GM23248 (cell line): ENCODE measurements at regions not wholly inside any gene's neighbourhood (a gene's known extent, or its start where the extent isn't known, plus 50 kb on each side); places are given as distances from the start of the nearest gene placed in this dataset.

ENCODE experiments used
- DNase-seq: peaks from one replicate; pipeline ENCODE4 v3.0.0-alpha.2; 2015
- H2AFZ ChIP-seq: fragments of 200-600 bp; sonication (generic); 2 replicates; pipeline ENCODE4 v1.6.1; 2016; ENCODE audit warnings: antibody characterized with exemption
- H3F3A ChIP-seq: fragments of 200-600 bp; sonication (generic); 2 replicates; pipeline ENCODE4 v1.6.1; 2016; ENCODE audit warnings: mild to moderate bottlenecking, antibody characterized with exemption, mixed run types; ENCODE audit not compliant: insufficient read depth
- H3K27ac ChIP-seq: fragments of 200-600 bp; sonication (generic); 2 replicates; pipeline ENCODE4 v1.5.1; 2016; ENCODE audit warnings: mild to moderate bottlenecking
- H3K27me3 ChIP-seq: fragments of 200-600 bp; sonication (generic); replicated peaks from 2 replicates; pipeline ENCODE4 v1.6.1; 2016; ENCODE audit warnings: mild to moderate bottlenecking; ENCODE audit not compliant: insufficient read depth
- H3K36me3 ChIP-seq: fragments of 200-600 bp; sonication (generic); 2 replicates; pipeline ENCODE4 v1.6.1; 2016; ENCODE audit warnings: low read depth, mild to moderate bottlenecking
- H3K4me1 ChIP-seq: fragments of 200-600 bp; sonication (generic); 2 replicates; pipeline ENCODE4 v1.6.1; 2016; ENCODE audit warnings: mild to moderate bottlenecking; ENCODE audit not compliant: insufficient read depth
- H3K4me2 ChIP-seq: fragments of 200-600 bp; sonication (generic); one replicate; pipeline ENCODE4 v1.6.1; 2016; ENCODE audit warnings: mild to moderate bottlenecking; ENCODE audit not compliant: unreplicated experiment
- H3K4me3 ChIP-seq: fragments of 200-600 bp; sonication (generic); 2 replicates; pipeline ENCODE4 v1.5.1; 2016; ENCODE audit warnings: mild to moderate bottlenecking
- H3K79me2 ChIP-seq: fragments of 200-600 bp; sonication (generic); 2 replicates; pipeline ENCODE4 v1.6.1; 2016; ENCODE audit warnings: mild to moderate bottlenecking; ENCODE audit not compliant: insufficient read depth
- H3K9ac ChIP-seq: fragments of 200-600 bp; sonication (generic); 2 replicates; pipeline ENCODE4 v1.6.1; 2016; ENCODE audit warnings: mild to moderate bottlenecking
- H3K9me2 ChIP-seq: fragments of 200-600 bp; sonication (generic); 2 replicates; pipeline ENCODE4 v1.6.1; 2016; ENCODE audit warnings: mixed run types, mild to moderate bottlenecking, moderate library complexity; ENCODE audit not compliant: insufficient read depth
- H3K9me3 ChIP-seq: fragments of 200-600 bp; sonication (generic); one replicate; pipeline ENCODE4 v1.6.1; 2017; ENCODE audit warnings: low read depth
- H4K20me1 ChIP-seq: fragments of 200-600 bp; sonication (generic); 2 replicates; pipeline ENCODE4 v1.6.0; 2016; ENCODE audit not compliant: insufficient read depth
- EZH2 ChIP-seq: fragments of 200-600 bp; sonication (generic); IDR thresholded peaks from 2 replicates; pipeline ENCODE4 v1.6.1; 2018; ENCODE audit warnings: antibody characterized with exemption, mild to moderate bottlenecking; ENCODE audit not compliant: insufficient read depth, poor library complexity, severe bottlenecking
- EZH2phosphoT487 ChIP-seq: fragments of 200-600 bp; sonication (generic); IDR thresholded peaks from 2 replicates; pipeline ENCODE4 v1.6.1; 2018; ENCODE audit warnings: antibody characterized with exemption, moderate library complexity, mild to moderate bottlenecking, low read depth; ENCODE audit not compliant: insufficient read depth
- WGBS, 2 experiments: methylation state at CpG; one replicate each; pipeline ENCODE4 v1.1.6; 2015 to 2017; ENCODE audit warnings: low lambda C conversion rate in 2 of 2, low coverage in 1 of 2; ENCODE audit errors: missing lambda C conversion rate in 2 of 2; 5-methylcytosine and 5-hydroxymethylcytosine counted together
- in situ Hi-C: fragments of 300-500 bp; cut with MboI; formaldehyde crosslinking; loops from 2 replicates; pipeline ENCODE4 v1.15.0; 2020

DNA sequence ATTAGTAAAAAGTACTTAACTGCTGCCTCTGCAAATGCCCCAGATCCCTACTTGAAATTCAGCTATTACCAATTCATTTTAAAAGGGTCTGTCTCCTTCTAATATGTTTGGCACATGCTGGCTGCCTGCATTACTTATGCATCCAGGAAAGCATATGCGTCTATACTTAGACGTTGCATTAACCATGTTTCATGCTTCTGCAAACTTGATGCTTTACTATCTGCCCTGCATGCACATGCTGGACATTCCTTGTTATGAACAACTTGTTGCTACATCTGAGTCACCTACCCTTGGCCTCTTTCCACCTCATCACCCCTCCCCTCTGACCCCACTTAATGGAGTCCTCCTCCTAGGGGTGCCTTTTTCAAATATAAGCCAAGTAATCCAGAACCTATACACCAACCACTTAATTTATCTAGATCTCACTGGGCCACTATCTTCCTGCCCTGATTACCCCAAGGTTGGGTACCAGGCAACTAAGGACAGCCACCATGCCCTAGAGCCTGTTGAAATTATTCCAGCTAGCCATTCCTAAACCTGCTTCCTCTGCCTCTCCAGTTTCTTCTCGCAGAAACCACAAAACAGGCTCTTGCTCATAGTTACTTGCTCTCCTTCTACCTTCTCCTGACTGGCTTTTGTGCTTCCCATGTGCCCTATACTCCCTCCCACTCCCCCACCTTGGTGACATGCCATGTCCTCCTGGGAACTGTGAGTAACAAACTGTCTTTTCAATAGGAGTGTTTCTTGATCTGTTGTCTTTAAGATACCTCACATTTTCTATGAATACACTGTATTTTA, 1187.9 kb downstream of the REEP3 start:
- Histone ChIP-seq H3K36me3 (no peaks in the 10 kb centered on the region), H3F3A (no peaks in the 10 kb centered on the region), H2AFZ (no peak overlapping the region), H3K27ac (no peak overlapping the region), H3K9ac (no peak overlapping the region), H3K4me2 (no peak overlapping the region), H3K9me3 (no peaks in the 10 kb centered on the region), H3K9me2 (no peaks in the 10 kb centered on the region), H3K4me1 (no peaks in the 10 kb centered on the region), H4K20me1 (no peaks in the 10 kb centered on the region), H3K27me3 (no peaks in the 10 kb centered on the region), H3K79me2 (no peaks in the 10 kb centered on the region), H3K4me3 (no peak overlapping the region)
- DNase-seq, result no peak
- WGBS, 2 experiments, result 27 to 34% methylated on average over 3 of the region's 3 CpGs
- in situ Hi-C loops, result no loop called here
- no peak for TF ChIP-seq EZH2phosphoT487

DNA sequence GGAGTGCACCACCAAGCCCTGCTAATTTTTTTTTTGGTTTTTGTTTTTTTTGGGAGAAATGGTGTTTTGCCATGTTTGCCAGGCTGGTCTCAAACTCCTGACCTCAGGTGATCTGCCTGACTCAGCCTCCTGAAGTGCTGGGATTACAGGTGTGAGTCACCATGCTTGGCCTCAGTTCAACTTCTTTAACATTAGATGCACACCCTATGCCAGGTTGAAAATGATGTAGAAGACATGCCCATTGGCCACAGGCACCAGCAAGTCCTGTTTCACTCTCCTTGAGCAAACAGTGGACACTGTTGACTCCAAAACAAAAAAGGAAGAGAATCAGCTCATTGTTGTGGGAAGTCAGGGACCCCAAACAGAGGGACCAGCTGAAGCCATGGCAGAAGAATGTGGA, 1205.3 kb downstream of the REEP3 start:
- Histone ChIP-seq H3F3A (no peaks in the 10 kb centered on the region), H3K9me2 (no peaks in the 10 kb centered on the region), H3K27ac (no peak overlapping the region), H3K4me2 (no peak overlapping the region), H3K9ac (no peak overlapping the region), H3K4me3 (no peak overlapping the region), H3K9me3 (no peaks in the 10 kb centered on the region), H2AFZ (no peak overlapping the region), H3K27me3 (no peaks in the 10 kb centered on the region), H3K4me1 (no peaks in the 10 kb centered on the region), H3K36me3 (no peaks in the 10 kb centered on the region), H4K20me1 (no peaks in the 10 kb centered on the region), H3K79me2 (no peaks in the 10 kb centered on the region)
- TF ChIP-seq EZH2, result no peak
- no peak for TF ChIP-seq EZH2phosphoT487
- in situ Hi-C loops, result no loop called here
- no peak for DNase-seq

DNA sequence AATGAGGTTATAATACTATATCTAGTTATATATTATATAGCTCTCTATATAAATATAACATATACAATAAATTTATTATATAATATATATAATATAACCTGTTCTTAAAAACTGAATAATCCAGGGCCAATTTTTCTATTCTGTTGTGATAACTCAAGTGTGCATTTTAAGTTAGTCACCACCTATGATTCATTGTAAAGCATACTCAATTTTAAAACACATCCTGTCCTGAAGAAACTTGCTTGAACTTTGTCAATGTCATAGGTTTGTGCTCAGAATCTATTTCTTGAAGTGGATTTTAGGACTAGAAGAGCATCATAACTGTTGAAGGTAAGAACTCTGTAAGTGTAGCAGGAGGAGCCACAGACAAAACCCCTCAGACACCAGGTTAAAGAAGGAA, 1209.8 kb downstream of the REEP3 start:
- H4K20me1 ChIP-seq, result no peaks in the 10 kb centered on the region
- in situ Hi-C loops, result no loop called here
- TF ChIP-seq EZH2 (no peak), EZH2phosphoT487 (no peak)
- H3K9me3 ChIP-seq, result no peaks in the 10 kb centered on the region
- no peak for DNase-seq
- H3F3A ChIP-seq, result no peaks in the 10 kb centered on the region
- H3K9me2 ChIP-seq, result no peaks in the 10 kb centered on the region
- no peaks in the 10 kb centered on the region for H3K36me3 ChIP-seq
- H3K27me3 ChIP-seq, result no peaks in the 10 kb centered on the region
- no peak overlapping the region for H3K9ac ChIP-seq
- no peak overlapping the region for H3K4me3 ChIP-seq
- H3K27ac ChIP-seq, result no peak overlapping the region
- no peak overlapping the region for H3K4me2 ChIP-seq
- H3K79me2 ChIP-seq, result no peaks in the 10 kb centered on the region
- H3K4me1 ChIP-seq, result no peaks in the 10 kb centered on the region
- H2AFZ ChIP-seq, result no peak overlapping the region

DNA sequence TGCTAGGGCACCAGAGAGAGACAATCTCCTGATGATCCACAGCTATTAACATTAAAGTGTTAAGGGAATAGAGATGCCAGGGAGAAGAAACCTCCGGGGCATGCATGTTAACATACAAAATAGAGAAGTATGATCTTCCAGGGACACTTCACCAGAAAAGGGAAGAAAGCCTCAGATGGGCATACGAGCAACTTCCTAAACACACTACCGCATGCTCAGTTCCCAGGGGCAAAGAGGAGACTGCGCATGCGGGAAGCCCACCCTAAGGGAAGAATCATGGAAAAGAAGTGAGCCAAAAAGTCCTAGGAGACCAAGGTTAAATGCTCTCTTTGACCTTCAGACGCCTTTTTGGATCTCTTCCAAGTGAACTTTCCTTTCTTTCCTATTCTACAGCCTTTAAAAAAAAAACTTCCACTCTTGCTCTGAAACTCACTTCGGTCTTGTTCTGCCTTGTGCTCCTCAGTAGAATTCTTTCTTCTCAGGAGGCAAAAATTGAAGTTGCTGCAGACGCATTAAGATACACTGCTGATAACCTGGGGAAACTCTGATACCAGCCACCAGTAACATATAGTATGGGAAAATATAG, 1211.3 kb downstream of the REEP3 start:
- Histone ChIP-seq H3K4me1 (no peaks in the 10 kb centered on the region), H3K36me3 (no peaks in the 10 kb centered on the region), H3K9me2 (no peaks in the 10 kb centered on the region), H3K9ac (no peak overlapping the region), H3K79me2 (no peaks in the 10 kb centered on the region), H3F3A (no peaks in the 10 kb centered on the region), H2AFZ (no peak overlapping the region), H3K4me3 (no peak overlapping the region), H3K9me3 (no peaks in the 10 kb centered on the region), H3K27ac (no peak overlapping the region), H4K20me1 (no peaks in the 10 kb centered on the region), H3K27me3 (no peaks in the 10 kb centered on the region), H3K4me2 (no peak overlapping the region)
- 41 to 51% methylated on average over 8 of the region's 8 CpGs for WGBS, 2 experiments
- in situ Hi-C loops, result no loop called here
- TF ChIP-seq EZH2phosphoT487 (no peak), EZH2 (no peak)
- no peak for DNase-seq

DNA sequence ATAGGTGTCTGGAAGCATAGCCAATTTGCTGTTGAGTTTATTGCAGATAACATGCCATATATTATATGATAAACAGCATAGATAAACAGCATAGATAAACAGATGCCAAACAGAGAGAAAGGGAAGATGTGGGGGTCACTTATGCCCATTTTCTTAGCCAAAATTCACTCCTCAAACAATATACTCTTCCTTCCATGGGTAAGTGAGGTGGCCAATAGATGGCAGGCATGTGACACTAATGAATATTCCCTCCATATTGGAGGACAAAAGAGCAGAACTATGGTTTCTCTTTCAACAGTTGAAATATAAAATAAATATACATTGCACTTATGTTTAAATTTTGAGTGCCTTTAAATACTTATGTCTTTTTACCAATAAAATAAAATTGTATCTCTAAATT, 1212.8 kb downstream of the REEP3 start:
- Histone ChIP-seq H3K27me3 (no peaks in the 10 kb centered on the region), H4K20me1 (no peaks in the 10 kb centered on the region), H3K9me2 (no peaks in the 10 kb centered on the region), H3K4me2 (no peak overlapping the region), H3K27ac (no peak overlapping the region), H3K4me1 (no peaks in the 10 kb centered on the region), H3K36me3 (no peaks in the 10 kb centered on the region), H3K9ac (no peak overlapping the region), H3K4me3 (no peak overlapping the region), H2AFZ (no peak overlapping the region), H3K79me2 (no peaks in the 10 kb centered on the region), H3K9me3 (no peaks in the 10 kb centered on the region), H3F3A (no peaks in the 10 kb centered on the region)
- in situ Hi-C loops, result no loop called here
- no peak for TF ChIP-seq EZH2
- TF ChIP-seq EZH2phosphoT487, result no peak
- no peak for DNase-seq
